Breast epithelium (tissue), 4 donors: ENCODE measurements at regions not wholly inside any gene's neighbourhood (a gene's known extent, or its start where the extent isn't known, plus 50 kb on each side); places are given as distances from the start of the nearest gene placed in this dataset.

Experiments used
- DNase-seq, 2 donors: peaks; one replicate each; pipeline ENCODE4 v3.0.0-alpha.2; 2019; ENCODE audit warnings: low spot score in 2 of 2
- H3K27ac ChIP-seq, 2 donors: fragments of 200-600 bp; sonication (generic) in 1 of 2; one replicate each; pipeline ENCODE4 v1.5.1; 2016 to 2019; ENCODE audit warnings: mild to moderate bottlenecking in 1 of 2
- H3K27me3 ChIP-seq, 2 donors: fragments of 200-600 bp; sonication (generic) in 1 of 2; one replicate each; pipeline versions ENCODE4 v1.5.1 to v1.6.0; 2017 to 2019; ENCODE audit warnings: control low read depth in 1 of 2, mild to moderate bottlenecking in 1 of 2
- H3K36me3 ChIP-seq: fragments of 200-600 bp; one replicate; pipeline ENCODE4 v1.5.1; 2019
- H3K4me1 ChIP-seq, 2 donors: fragments of 200-600 bp; sonication (generic); one replicate each; pipeline ENCODE4 v1.5.1; 2016 to 2019; ENCODE audit warnings: control low read depth in 1 of 2
- H3K4me3 ChIP-seq, 3 donors: fragments of 200-600 bp; sonication (generic); 1 replicate in 2 of 3; 2 replicates in 1 of 3; pipeline ENCODE4 v1.5.1; 2016 to 2019; ENCODE audit warnings: mild to moderate bottlenecking in 3 of 3, moderate library complexity in 2 of 3
- H3K9me3 ChIP-seq, 2 donors: fragments of 200-600 bp; sonication (generic) in 1 of 2; one replicate each; pipeline ENCODE4 v1.5.1; 2016 to 2019; ENCODE audit warnings: control low read depth in 1 of 2
- POLR2A ChIP-seq: fragments of 450-650 bp; IDR thresholded peaks from one replicate; pipeline ENCODE4 v1.6.1; 2016; ENCODE audit warnings: antibody characterized with exemption, mild to moderate bottlenecking, moderate library complexity
- POLR2AphosphoS5 ChIP-seq, 3 donors: sonication (generic); formaldehyde crosslinking; IDR thresholded peaks; one replicate each; pipeline ENCODE4 v1.6.1; 2017; ENCODE audit warnings: antibody characterized with exemption in 3 of 3
- intact Hi-C: fragments of 100-400 bp; cut with DNase I; formaldehyde crosslinking; loops from one replicate; pipeline ENCODE4 v1.15.1; 2023; ENCODE audit warnings: low total_unique reads
- TF ChIP-seq, protein P1 (sequence below), 3 donors: fragments of 450-650 bp; IDR thresholded peaks; one replicate each; pipeline ENCODE4 v1.5.1; 2016 to 2017; ENCODE audit warnings: antibody characterized with exemption in 3 of 3, mild to moderate bottlenecking in 3 of 3, moderate library complexity in 3 of 3

DNA sequence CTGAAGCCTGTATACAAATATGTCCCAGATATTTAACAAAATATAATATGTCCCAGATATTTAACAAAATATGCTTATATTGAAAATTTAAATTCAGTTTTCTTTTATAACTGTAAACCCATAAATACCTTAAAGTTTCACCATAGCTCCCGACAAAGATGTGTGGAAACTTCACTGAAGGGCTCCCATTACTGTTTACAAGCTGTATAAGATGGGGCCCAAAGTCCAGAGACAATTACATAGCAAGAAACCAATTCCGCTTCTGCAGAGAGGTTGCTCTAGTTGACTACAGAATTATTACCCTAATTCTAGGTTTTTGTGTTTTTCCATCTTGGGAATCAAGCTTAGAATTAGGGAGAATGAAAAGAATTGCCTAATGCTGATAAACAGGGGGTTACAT, 102.6 kb upstream of the EPHA6 start:
- no peaks in the 10 kb centered on the region for H3K36me3 ChIP-seq
- TF ChIP-seq, protein P1, sequence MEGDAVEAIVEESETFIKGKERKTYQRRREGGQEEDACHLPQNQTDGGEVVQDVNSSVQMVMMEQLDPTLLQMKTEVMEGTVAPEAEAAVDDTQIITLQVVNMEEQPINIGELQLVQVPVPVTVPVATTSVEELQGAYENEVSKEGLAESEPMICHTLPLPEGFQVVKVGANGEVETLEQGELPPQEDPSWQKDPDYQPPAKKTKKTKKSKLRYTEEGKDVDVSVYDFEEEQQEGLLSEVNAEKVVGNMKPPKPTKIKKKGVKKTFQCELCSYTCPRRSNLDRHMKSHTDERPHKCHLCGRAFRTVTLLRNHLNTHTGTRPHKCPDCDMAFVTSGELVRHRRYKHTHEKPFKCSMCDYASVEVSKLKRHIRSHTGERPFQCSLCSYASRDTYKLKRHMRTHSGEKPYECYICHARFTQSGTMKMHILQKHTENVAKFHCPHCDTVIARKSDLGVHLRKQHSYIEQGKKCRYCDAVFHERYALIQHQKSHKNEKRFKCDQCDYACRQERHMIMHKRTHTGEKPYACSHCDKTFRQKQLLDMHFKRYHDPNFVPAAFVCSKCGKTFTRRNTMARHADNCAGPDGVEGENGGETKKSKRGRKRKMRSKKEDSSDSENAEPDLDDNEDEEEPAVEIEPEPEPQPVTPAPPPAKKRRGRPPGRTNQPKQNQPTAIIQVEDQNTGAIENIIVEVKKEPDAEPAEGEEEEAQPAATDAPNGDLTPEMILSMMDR (IDR thresholded peaks at IDR 0.05) = no peak
- no peak for TF ChIP-seq POLR2AphosphoS5 (IDR thresholded peaks at IDR 0.05)
- no peak for TF ChIP-seq POLR2A
- DNase-seq = no peak
- no peak overlapping the region for H3K27ac ChIP-seq
- H3K4me1 ChIP-seq = no peaks in the 10 kb centered on the region
- H3K9me3 ChIP-seq = no peaks in the 10 kb centered on the region
- H3K4me3 ChIP-seq = no peak overlapping the region
- intact Hi-C loops = no loop called here
- H3K27me3 ChIP-seq = no peaks in the 10 kb centered on the region

DNA sequence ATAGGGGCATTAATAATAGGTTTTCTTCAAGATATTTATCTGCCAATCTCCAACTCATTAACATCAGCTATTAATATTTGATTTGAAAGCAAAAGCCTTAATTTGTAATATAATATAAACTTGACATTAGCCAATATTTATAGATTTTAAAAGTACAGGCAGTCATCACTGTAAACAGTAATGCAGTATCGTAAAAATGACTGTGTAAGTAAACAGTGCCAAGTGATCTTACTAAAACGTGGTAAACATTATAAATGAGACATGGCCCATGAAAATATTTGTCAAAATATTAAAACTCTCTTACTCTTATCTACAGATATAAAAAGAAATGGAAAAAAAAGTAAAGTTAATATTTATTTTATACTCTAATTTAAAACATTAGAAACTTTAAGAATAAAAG, 101.6 kb upstream of the EPHA6 start:
- no peaks in the 10 kb centered on the region for H3K9me3 ChIP-seq
- no peak for TF ChIP-seq POLR2A
- no peak for TF ChIP-seq POLR2AphosphoS5 (IDR thresholded peaks at IDR 0.05)
- TF ChIP-seq, protein P1 (IDR thresholded peaks at IDR 0.05) = no peak
- H3K4me1 ChIP-seq = no peaks in the 10 kb centered on the region
- no peaks in the 10 kb centered on the region for H3K36me3 ChIP-seq
- DNase-seq = no peak
- H3K27ac ChIP-seq = no peak overlapping the region
- H3K4me3 ChIP-seq = no peak overlapping the region
- intact Hi-C loops = no loop called here
- H3K27me3 ChIP-seq = no peaks in the 10 kb centered on the region

DNA sequence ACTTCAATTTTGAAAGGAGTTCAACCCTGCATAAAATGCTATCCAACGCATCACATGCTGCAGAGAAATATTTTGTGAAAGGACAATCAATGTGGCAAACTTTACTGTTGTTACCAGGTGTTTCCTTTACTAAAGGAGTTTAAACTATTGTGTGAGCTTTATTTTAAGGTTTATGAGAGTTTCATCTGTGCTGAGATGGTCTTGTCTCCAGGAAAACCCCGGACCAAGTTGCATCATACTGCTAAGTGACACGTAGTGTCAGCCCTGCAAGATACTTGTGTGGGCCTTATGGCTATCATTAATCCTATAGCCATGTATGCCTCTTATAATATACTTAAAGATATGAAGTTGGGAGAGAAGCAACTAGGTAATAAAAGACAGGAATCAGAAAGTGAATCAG, 94.5 kb upstream of the EPHA6 start:
- no peaks in the 10 kb centered on the region for H3K27me3 ChIP-seq
- no peak overlapping the region for H3K4me3 ChIP-seq
- no peaks in the 10 kb centered on the region for H3K36me3 ChIP-seq
- no peak overlapping the region for H3K27ac ChIP-seq
- no peaks in the 10 kb centered on the region for H3K9me3 ChIP-seq
- H3K4me1 ChIP-seq = no peaks in the 10 kb centered on the region
- TF ChIP-seq, protein P1 (IDR thresholded peaks at IDR 0.05) = no peak
- TF ChIP-seq POLR2A (no peak), POLR2AphosphoS5 (IDR thresholded peaks at IDR 0.05) (no peak)
- intact Hi-C loops = no loop called here
- no peak for DNase-seq

DNA sequence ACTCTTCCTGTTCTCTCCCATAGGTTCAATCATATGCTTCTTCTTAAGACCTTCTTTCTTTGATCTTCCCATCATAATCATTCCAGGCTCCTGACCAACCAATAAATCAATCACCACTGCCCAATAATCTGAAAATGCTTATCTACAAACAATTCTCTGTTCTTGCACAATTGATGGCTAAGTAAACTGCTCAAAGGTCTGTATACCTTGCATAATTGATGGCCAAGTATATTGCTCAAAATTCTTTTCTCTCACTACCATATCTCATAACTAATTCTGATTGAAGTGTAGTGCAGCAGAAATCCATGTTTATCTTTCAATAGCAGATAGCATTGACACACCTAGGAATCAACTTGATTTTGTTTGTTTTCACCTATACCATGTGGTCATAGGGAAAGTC, 83.4 kb upstream of the EPHA6 start:
- no peak for DNase-seq
- TF ChIP-seq, protein P1 (IDR thresholded peaks at IDR 0.05) = no peak
- Histone ChIP-seq H3K4me1 (no peaks in the 10 kb centered on the region), H3K4me3 (no peak overlapping the region), H3K27me3 (no peaks in the 10 kb centered on the region), H3K9me3 (no peaks in the 10 kb centered on the region), H3K36me3 (no peaks in the 10 kb centered on the region), H3K27ac (no peak overlapping the region)
- intact Hi-C loops = no loop called here

DNA sequence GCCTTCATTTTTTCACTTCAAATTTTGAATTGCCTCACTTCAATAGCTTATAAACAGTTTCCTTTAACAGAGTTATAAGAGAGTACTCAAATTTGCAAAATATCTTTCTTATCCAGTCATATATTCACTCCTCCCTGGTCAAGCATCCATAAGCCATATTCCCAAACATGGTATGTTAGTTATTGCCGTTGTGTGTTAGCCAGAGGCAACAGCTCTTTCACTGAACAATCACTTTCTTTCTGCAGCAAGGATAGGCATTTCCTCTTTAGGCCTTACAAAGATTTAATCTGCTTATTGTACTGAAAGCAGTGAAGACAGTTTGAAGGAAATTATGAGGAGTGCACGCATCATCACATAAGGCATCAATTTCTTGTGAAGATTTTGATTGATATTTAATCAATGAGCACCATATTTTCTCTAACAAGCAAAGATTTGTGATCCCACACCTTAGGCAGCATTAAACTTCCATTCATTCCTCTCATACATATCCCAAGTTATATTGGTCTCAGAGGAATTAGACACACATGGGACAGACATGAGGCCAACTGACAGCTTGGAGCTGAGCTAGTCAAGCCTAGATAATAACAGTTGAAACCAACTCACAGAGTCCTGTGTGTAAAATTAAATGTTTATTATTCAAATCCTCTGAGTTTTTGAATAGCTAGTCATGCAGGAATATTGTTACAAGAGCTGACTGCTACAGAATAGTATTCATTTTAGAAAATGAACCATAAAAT, 80.0 kb upstream of the EPHA6 start:
- H3K27ac ChIP-seq = no peak overlapping the region
- DNase-seq = no peak
- no peaks in the 10 kb centered on the region for H3K4me1 ChIP-seq
- no peaks in the 10 kb centered on the region for H3K36me3 ChIP-seq
- intact Hi-C loops = no loop called here
- TF ChIP-seq POLR2A (no peak), POLR2AphosphoS5 (IDR thresholded peaks at IDR 0.05) (no peak)
- TF ChIP-seq, protein P1 (IDR thresholded peaks at IDR 0.05) = no peak
- no peak overlapping the region for H3K4me3 ChIP-seq
- H3K9me3 ChIP-seq = no peaks in the 10 kb centered on the region
- H3K27me3 ChIP-seq = no peaks in the 10 kb centered on the region
